DOHH2 (cell line): ENCODE measurements at regions not wholly inside any gene's neighbourhood (a gene's known extent, or its start where the extent isn't known, plus 50 kb on each side); places are given as distances from the start of the nearest gene placed in this dataset.
"Not testable (repeated sequence)": the region's sequence is repeated elsewhere in the genome, so short reads cannot be mapped to it uniquely, and the experiment has no call there.

Experiments used
- EZH2phosphoT487 ChIP-seq: fragments of 200-600 bp; sonication (generic); IDR thresholded peaks from 2 replicates; pipeline ENCODE4 v1.6.1; 2017; ENCODE audit warnings: borderline replicate concordance, mild to moderate bottlenecking, antibody characterized with exemption, low read length, moderate library complexity, mixed read lengths
- TF ChIP-seq, protein P1 (sequence below): fragments of 200-600 bp; sonication (generic); IDR thresholded peaks from one replicate; pipeline ENCODE4 v1.5.1; 2014; ENCODE audit warnings: antibody characterized with exemption, mild to moderate bottlenecking, low read depth, low read length; ENCODE audit not compliant: poor library complexity, severe bottlenecking

- TF ChIP-seq, protein P1, sequence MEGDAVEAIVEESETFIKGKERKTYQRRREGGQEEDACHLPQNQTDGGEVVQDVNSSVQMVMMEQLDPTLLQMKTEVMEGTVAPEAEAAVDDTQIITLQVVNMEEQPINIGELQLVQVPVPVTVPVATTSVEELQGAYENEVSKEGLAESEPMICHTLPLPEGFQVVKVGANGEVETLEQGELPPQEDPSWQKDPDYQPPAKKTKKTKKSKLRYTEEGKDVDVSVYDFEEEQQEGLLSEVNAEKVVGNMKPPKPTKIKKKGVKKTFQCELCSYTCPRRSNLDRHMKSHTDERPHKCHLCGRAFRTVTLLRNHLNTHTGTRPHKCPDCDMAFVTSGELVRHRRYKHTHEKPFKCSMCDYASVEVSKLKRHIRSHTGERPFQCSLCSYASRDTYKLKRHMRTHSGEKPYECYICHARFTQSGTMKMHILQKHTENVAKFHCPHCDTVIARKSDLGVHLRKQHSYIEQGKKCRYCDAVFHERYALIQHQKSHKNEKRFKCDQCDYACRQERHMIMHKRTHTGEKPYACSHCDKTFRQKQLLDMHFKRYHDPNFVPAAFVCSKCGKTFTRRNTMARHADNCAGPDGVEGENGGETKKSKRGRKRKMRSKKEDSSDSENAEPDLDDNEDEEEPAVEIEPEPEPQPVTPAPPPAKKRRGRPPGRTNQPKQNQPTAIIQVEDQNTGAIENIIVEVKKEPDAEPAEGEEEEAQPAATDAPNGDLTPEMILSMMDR: not testable (repeated sequence)
- TF ChIP-seq EZH2phosphoT487: not testable (repeated sequence)
Measured at GRCh38 chr17:47056687-47057086, 77.6 kb upstream of the RPRML start.
